Osteocyte (in vitro differentiated cells): ENCODE measurements at regions not wholly inside any gene's neighbourhood (a gene's known extent, or its start where the extent isn't known, plus 50 kb on each side); places are given as distances from the start of the nearest gene placed in this dataset.

Experiments used
- DNase-seq: peaks from one replicate; pipeline ENCODE4 v3.0.0; 2021; ENCODE audit warnings: mixed read lengths; ENCODE audit not compliant: unreplicated experiment; ENCODE audit errors: extremely low spot score
- H3K27ac Mint-ChIP-seq: one replicate; pipeline ENCODE4 v1.8.0; 2021; ENCODE audit warnings: mild to moderate bottlenecking, mixed read lengths; ENCODE audit not compliant: unreplicated experiment
- H3K27me3 Mint-ChIP-seq: one replicate; pipeline ENCODE4 v1.8.0; 2021; ENCODE audit warnings: mixed read lengths; ENCODE audit not compliant: unreplicated experiment
- H3K36me3 Mint-ChIP-seq: one replicate; pipeline ENCODE4 v1.8.0; 2021; ENCODE audit warnings: mixed read lengths; ENCODE audit not compliant: unreplicated experiment
- H3K4me1 Mint-ChIP-seq: one replicate; pipeline ENCODE4 v1.8.0; 2021; ENCODE audit warnings: mixed read lengths; ENCODE audit not compliant: unreplicated experiment
- H3K4me3 Mint-ChIP-seq: one replicate; pipeline ENCODE4 v1.8.0; 2021; ENCODE audit warnings: mild to moderate bottlenecking, moderate library complexity, mixed read lengths; ENCODE audit not compliant: unreplicated experiment
- H3K9me3 Mint-ChIP-seq: one replicate; pipeline ENCODE4 v1.8.0; 2021; ENCODE audit warnings: mixed read lengths; ENCODE audit not compliant: unreplicated experiment
- CTCF ChIP-seq: fragments of 200-600 bp; sonication (generic); IDR thresholded peaks from 2 replicates; pipeline ENCODE4 v1.5.0; 2021; ENCODE audit warnings: antibody characterized with exemption, mild to moderate bottlenecking, moderate library complexity

- no peak overlapping the region for H3K27ac Mint-ChIP-seq
- DNase-seq = no peak
- no peak for TF ChIP-seq CTCF
- H3K4me1 Mint-ChIP-seq = peaks cover 14% of the 10 kb centered on the region
- H3K9me3 Mint-ChIP-seq = no peaks in the 10 kb centered on the region
- no peaks in the 10 kb centered on the region for H3K36me3 Mint-ChIP-seq
- H3K27me3 Mint-ChIP-seq = no peaks in the 10 kb centered on the region
- no peak overlapping the region for H3K4me3 Mint-ChIP-seq
Observed at GRCh38 chr4:186910385-186910784, 186.7 kb upstream of the FAT1 start.

DNA sequence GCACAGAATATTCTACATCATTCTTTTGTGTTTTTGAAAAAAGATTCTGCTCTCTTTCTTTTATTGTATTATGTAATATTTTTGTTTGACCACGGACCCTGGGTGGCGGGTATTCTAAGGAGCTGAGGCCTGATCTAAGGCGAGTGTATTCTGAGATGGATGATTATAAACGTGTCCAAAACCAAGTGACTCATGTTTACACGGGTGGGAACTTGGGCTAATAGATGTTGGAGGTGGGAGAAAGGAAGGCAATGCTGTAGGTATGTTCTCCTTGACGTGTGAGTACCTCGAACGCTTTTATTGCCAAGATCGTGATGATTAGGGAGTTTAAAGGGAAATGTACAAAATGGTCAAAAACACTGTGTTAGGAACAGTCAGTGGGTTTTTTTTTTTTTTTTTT lies 188.9 kb upstream of the FAT1 start:
- DNase-seq = no peak
- Mint-ChIP-seq H3K27ac (no peak overlapping the region), H3K4me1 (peaks cover 8% of the 10 kb centered on the region), H3K4me3 (no peak overlapping the region), H3K36me3 (no peaks in the 10 kb centered on the region), H3K9me3 (peaks cover 1% of the 10 kb centered on the region), H3K27me3 (no peaks in the 10 kb centered on the region)
- no peak for TF ChIP-seq CTCF

DNA sequence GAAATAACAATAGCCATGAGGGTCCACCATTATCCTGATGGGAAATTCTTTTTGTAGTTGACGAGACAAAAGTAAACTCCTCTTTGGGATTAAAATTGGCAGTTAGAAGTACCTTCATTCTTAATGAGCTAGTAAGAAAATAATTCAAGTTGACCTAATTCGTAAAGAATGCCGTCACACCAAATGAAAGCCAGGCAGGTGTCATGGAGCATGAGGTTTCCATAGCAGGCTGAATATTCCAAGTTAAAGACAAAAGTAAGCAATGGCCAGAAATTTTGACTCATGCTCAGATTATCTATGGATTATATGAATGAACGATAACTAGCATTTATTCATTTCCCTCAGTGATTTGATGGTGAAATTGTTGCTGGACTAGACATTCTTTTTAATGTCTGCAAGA lies 192.2 kb upstream of the FAT1 start:
- DNase-seq = no peak
- H3K36me3 Mint-ChIP-seq = no peaks in the 10 kb centered on the region
- TF ChIP-seq CTCF = no peak
- no peak overlapping the region for H3K27ac Mint-ChIP-seq
- H3K27me3 Mint-ChIP-seq = no peaks in the 10 kb centered on the region
- peaks cover 18% of the 10 kb centered on the region for H3K4me1 Mint-ChIP-seq
- H3K4me3 Mint-ChIP-seq = no peak overlapping the region
- peaks cover 4% of the 10 kb centered on the region for H3K9me3 Mint-ChIP-seq

DNA sequence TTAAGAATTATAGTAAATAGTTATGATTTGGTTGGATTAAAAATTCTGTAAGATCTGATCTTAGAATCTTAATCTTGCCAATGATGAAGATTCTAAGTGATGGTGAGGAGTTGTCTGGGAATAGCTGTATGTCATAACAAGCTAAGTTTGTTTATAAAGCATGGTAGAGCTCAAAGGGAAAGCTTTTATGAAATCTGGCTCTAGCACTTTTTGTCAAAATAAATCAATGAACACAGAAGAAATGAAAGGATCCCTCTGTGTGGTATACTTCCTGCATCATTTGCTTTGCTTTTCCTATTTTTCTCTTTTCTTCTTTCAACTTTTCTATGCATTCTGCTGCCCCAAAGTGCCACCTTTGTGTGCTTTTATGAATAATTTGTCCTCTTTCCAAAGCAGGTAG lies 193.5 kb upstream of the FAT1 start:
- H3K4me3 Mint-ChIP-seq = no peak overlapping the region
- no peak for DNase-seq
- peaks cover 4% of the 10 kb centered on the region for H3K9me3 Mint-ChIP-seq
- no peak overlapping the region for H3K27ac Mint-ChIP-seq
- no peaks in the 10 kb centered on the region for H3K36me3 Mint-ChIP-seq
- TF ChIP-seq CTCF = no peak
- peaks cover 24% of the 10 kb centered on the region for H3K4me1 Mint-ChIP-seq
- no peaks in the 10 kb centered on the region for H3K27me3 Mint-ChIP-seq

DNA sequence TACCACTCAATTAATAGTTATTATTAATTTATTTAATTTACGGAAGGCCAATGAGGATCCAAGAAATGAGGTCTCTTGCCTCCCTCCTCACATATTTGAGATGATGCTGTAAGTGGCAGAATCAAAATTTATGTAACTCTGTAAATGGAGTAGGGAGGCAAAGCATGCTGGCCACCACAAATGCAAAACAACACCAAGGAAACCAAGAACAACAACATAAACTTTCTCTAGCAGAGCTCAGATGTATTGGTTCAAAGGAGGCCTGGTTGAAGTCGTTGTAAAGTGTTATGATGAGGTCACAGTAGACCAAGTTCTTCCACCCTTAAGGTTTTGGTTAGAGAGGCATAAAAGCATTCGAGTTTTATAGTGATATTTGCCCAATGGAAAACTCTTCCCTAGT lies 194.8 kb upstream of the FAT1 start:
- no peak overlapping the region for H3K4me3 Mint-ChIP-seq
- no peak for DNase-seq
- no peaks in the 10 kb centered on the region for H3K27me3 Mint-ChIP-seq
- peaks cover 4% of the 10 kb centered on the region for H3K9me3 Mint-ChIP-seq
- no peak overlapping the region for H3K27ac Mint-ChIP-seq
- no peak for TF ChIP-seq CTCF
- H3K36me3 Mint-ChIP-seq = no peaks in the 10 kb centered on the region
- peaks cover 21% of the 10 kb centered on the region for H3K4me1 Mint-ChIP-seq
